Esophagus squamous epithelium (tissue), 4 donors: ENCODE measurements at regions not wholly inside any gene's neighbourhood (a gene's known extent, or its start where the extent isn't known, plus 50 kb on each side); places are given as distances from the start of the nearest gene placed in this dataset.

Experiments
- CTCF ChIP-seq, 6 experiments: fragments of 450-650 bp in 4 of 6; fragments of 200-600 bp in 2 of 6; sonication (generic) in 2 of 6; IDR thresholded peaks; one replicate each; pipeline ENCODE4 v1.5.1; 2016 to 2019; ENCODE audit warnings: antibody characterized with exemption in 6 of 6, mild to moderate bottlenecking in 4 of 6, moderate library complexity in 4 of 6
- POLR2A ChIP-seq, 4 donors: fragments of 450-650 bp; IDR thresholded peaks; one replicate each; pipeline ENCODE4 v1.6.1; 2017; ENCODE audit warnings: antibody characterized with exemption in 4 of 4, mild to moderate bottlenecking in 4 of 4, moderate library complexity in 3 of 4

DNA sequence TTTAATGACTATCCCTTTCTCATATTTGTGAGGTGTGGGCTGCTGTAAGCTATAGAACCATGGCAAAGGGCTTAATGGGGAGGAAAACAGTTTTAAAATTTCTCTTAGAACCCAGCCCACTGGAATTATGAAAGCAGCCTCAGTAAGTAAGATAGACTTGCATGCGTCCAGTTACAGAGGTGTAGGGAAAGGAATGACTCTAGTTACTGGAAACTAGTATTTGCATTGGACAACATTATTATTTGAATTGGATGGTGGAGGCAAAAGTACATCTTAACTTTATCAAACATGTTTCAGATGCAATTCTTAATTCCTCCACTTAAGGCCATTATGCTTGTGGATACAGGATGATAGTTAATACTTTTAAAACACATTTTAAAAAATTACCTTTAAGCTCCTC, 292.9 kb downstream of the SPRY2 start:
- no peak for TF ChIP-seq POLR2A (IDR thresholded peaks at IDR 0.05)
- no peak for TF ChIP-seq CTCF (IDR thresholded peaks at IDR 0.05)
